Body of pancreas (tissue), 4 donors: ENCODE measurements at regions not wholly inside any gene's neighbourhood (a gene's known extent, or its start where the extent isn't known, plus 50 kb on each side); places are given as distances from the start of the nearest gene placed in this dataset.

Experiments used
- ATAC-seq: fragments of 150-250 bp; one replicate; pipeline ENCODE4 v1.9.1; 2016
- DNase-seq, 4 donors: peaks; one replicate each; pipeline ENCODE4 v3.0.0-alpha.2; 2019
- H3K27ac ChIP-seq, 4 donors: fragments of 200-600 bp; sonication (generic); 1 replicate in 3 of 4; 2 replicates in 1 of 4; pipeline versions ENCODE4 v1.5.1 to v1.6.1; 2016 to 2019; ENCODE audit warnings: mild to moderate bottlenecking in 1 of 4, mixed read lengths in 1 of 4, moderate library complexity in 1 of 4
- H3K27me3 ChIP-seq, 2 donors: fragments of 200-600 bp; sonication (generic); one replicate each; pipeline ENCODE4 v1.6.0; 2016; ENCODE audit warnings: mild to moderate bottlenecking in 1 of 2
- H3K36me3 ChIP-seq, 2 donors: fragments of 200-600 bp; sonication (generic); replicated peaks in 1 of 2; 2 replicates each; pipeline ENCODE4 v1.5.1; 2016; ENCODE audit warnings: low read depth in 2 of 2; ENCODE audit not compliant: insufficient read depth in 1 of 2
- H3K4me1 ChIP-seq: fragments of 200-600 bp; sonication (generic); one replicate; pipeline ENCODE4 v1.6.0; 2016
- H3K4me3 ChIP-seq, 2 donors: fragments of 200-600 bp; sonication (generic); 1 replicate in 1 of 2; 2 replicates in 1 of 2; pipeline ENCODE4 v1.5.1; 2016 to 2019
- H3K9me3 ChIP-seq, 3 donors: fragments of 200-600 bp; sonication (generic); 1 replicate in 2 of 3; 2 replicates in 1 of 3; pipeline ENCODE4 v1.5.1; 2016
- CTCF ChIP-seq, 7 experiments: fragments of 450-650 bp in 4 of 7; fragments of 200-600 bp in 3 of 7; sonication (generic) in 3 of 7; IDR thresholded peaks; one replicate each; pipeline ENCODE4 v1.5.1; 2016 to 2019; ENCODE audit warnings: antibody characterized with exemption in 7 of 7
- POLR2A ChIP-seq, 3 donors: fragments of 450-650 bp; IDR thresholded peaks; one replicate each; pipeline ENCODE4 v1.6.1; 2016; ENCODE audit warnings: antibody characterized with exemption in 3 of 3, mild to moderate bottlenecking in 2 of 3
- WGBS, 2 donors: methylation state at CpG; one replicate each; pipeline ENCODE4 v1.1.5; 2017; 5-methylcytosine and 5-hydroxymethylcytosine counted together
- intact Hi-C: fragments of 100-400 bp; cut with DNase I; formaldehyde crosslinking; loops from one replicate; pipeline ENCODE4 v1.15.1; 2023

DNA sequence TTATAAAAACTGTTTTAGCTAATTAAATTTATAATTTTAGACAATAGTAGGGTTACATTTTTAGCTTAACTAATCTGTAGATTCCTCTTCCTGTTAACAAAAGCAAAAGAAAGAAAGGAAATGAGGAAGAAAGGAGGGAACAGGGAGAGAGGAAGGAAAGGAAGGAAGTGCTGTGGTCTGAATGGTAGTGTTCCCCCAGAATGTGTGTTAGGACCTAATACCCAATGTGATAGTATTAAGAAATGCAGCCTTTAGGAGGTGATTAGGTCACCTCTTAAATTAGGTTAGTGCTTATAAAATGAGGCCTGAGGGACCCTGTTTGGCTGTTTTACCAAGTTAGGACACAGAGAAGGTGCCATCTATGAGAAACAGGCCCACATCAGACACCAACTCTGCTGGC lies 136.9 kb upstream of the SAMSN1 start:
- Histone ChIP-seq H3K27ac (no peak overlapping the region), H3K27me3 (no peaks in the 10 kb centered on the region), H3K4me3 (no peak overlapping the region), H3K36me3 (no peaks in the 10 kb centered on the region), H3K9me3 (no peaks in the 10 kb centered on the region), H3K4me1 (no peaks in the 10 kb centered on the region)
- TF ChIP-seq POLR2A (IDR thresholded peaks at IDR 0.05) (no peak), CTCF (IDR thresholded peaks at IDR 0.05) (no peak)
- intact Hi-C loops, result no loop called here
- DNase-seq, result no peak
- no peak for ATAC-seq

DNA sequence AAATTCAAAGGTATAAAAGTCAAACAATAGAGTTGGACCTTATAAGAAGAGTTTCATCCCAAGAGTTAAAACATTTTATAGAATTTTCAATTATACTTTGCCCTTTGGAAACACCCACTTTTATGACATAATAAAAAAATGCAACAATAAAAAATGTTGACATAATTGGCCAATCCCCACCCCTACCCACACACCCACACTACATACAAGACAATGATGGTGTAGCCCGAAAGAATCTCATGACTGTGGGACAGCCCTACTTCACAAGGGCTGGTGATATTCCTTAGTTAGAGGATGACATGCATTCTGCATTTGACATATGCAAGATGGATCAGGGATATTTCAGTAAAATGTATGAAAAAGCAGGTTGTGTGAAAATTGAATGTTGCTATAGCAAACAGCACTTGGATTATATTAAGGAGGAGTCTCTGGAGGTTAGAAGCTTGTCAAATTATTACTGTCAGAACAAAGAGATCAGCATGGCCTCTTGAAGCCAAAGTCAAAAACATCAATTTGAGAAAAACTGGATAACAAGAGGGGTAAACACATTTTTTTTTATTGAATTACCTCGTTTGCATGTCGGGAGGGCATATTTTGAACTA lies 133.0 kb upstream of the SAMSN1 start:
- Histone ChIP-seq H3K4me1 (no peaks in the 10 kb centered on the region), H3K36me3 (no peaks in the 10 kb centered on the region), H3K9me3 (no peaks in the 10 kb centered on the region), H3K4me3 (no peak overlapping the region), H3K27ac (no peak overlapping the region), H3K27me3 (no peaks in the 10 kb centered on the region)
- ATAC-seq (no peak), DNase-seq (no peak)
- intact Hi-C loops, result no loop called here
- TF ChIP-seq POLR2A (IDR thresholded peaks at IDR 0.05) (no peak), CTCF (IDR thresholded peaks at IDR 0.05) (no peak)
- 66 to 77% methylated on average over 3 of the region's 3 CpGs for WGBS, 2 donors

- DNase-seq (no peak), ATAC-seq (no peak)
- H3K4me1 ChIP-seq, result no peaks in the 10 kb centered on the region
- no peak overlapping the region for H3K4me3 ChIP-seq
- no peaks in the 10 kb centered on the region for H3K9me3 ChIP-seq
- no peaks in the 10 kb centered on the region for H3K36me3 ChIP-seq
- 65 to 71% methylated on average over 9 of the region's 9 CpGs for WGBS, 2 donors
- H3K27ac ChIP-seq, result no peak overlapping the region
- intact Hi-C loops, result no loop called here
- TF ChIP-seq POLR2A (IDR thresholded peaks at IDR 0.05) (no peak), CTCF (IDR thresholded peaks at IDR 0.05) (no peak)
- no peaks in the 10 kb centered on the region for H3K27me3 ChIP-seq
These were observed 131.6 kb upstream of the SAMSN1 start for GRCh38 chr21:14677639-14678179.

- intact Hi-C loops, result no loop called here
- no peak overlapping the region for H3K4me3 ChIP-seq
- ATAC-seq, result no peak
- no peaks in the 10 kb centered on the region for H3K9me3 ChIP-seq
- TF ChIP-seq CTCF (IDR thresholded peaks at IDR 0.05) (no peak), POLR2A (IDR thresholded peaks at IDR 0.05) (no peak)
- H3K36me3 ChIP-seq, result no peaks in the 10 kb centered on the region
- H3K4me1 ChIP-seq, result no peaks in the 10 kb centered on the region
- DNase-seq, result no peak
- no peak overlapping the region for H3K27ac ChIP-seq
- H3K27me3 ChIP-seq, result no peaks in the 10 kb centered on the region
These were observed 130.9 kb upstream of the SAMSN1 start for GRCh38 chr21:14677013-14677412.
